NCI-H2081 treated with DMSO at 0.1 percent for 48 hours (cell line): ENCODE measurements at regions not wholly inside any gene's neighbourhood (a gene's known extent, or its start where the extent isn't known, plus 50 kb on each side); places are given as distances from the start of the nearest gene placed in this dataset.
A peak's percentile ranks its signal among the peaks of the same experiment; 100 is the strongest.
"Not testable (repeated sequence)": the region's sequence is repeated elsewhere in the genome, so short reads cannot be mapped to it uniquely, and the experiment has no call there.

Experiments
- DNase-seq: peaks from one replicate; lab custom pipeline; 2025; lab: John Stamatoyannopoulos, UW

GRCh38 chr3:74053970-74054516 is 429.3 kb upstream of the PDZRN3 start:
- no peak for DNase-seq

- no peak for DNase-seq
Observed at GRCh38 chr3:74049444-74049843, 424.7 kb upstream of the PDZRN3 start.

- DNase-seq: no peak
Observed at GRCh38 chr3:74048699-74049098, 424.0 kb upstream of the PDZRN3 start.

DNA sequence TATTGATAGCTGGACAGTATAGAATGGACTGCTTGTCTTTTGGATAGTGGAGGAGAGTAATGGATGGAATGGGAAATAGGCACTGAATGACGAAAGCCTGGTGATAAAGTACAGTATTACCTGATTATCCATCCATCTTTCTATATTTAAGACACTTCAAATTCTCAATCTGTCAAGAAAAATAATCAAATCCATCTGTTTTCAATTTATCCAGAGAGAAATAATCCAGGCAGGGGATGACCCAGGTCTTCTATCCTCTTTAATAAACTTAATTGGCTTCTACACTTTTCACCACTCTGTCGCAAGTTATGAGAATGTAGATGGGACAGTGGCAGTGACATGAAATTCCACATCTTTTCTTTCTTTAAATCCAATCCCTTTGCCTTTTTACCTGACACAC is 420.3 kb upstream of the PDZRN3 start:
- DNase-seq: no peak

GRCh38 chr3:74041068-74041675 is 416.4 kb upstream of the PDZRN3 start:
- no peak for DNase-seq

DNA sequence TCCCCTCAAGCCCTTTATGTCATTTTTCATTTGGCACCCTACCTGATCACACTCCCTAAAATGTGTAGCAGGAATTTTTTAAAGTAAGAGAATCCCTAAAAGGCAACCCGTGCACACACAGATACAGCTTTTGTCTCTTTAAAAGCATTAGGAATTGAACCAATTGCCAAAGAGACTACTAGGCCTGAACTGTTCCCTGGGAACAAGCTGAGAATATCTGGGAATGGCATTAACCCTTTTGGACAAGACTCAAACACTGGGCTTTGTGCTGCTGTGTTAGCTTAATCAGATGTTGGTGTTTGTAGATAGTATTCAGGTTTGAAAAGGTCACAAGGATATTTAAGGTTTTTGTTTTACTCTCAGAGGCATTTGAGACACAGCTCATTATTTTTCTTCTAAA is 414.4 kb upstream of the PDZRN3 start:
- no peak for DNase-seq

DNA sequence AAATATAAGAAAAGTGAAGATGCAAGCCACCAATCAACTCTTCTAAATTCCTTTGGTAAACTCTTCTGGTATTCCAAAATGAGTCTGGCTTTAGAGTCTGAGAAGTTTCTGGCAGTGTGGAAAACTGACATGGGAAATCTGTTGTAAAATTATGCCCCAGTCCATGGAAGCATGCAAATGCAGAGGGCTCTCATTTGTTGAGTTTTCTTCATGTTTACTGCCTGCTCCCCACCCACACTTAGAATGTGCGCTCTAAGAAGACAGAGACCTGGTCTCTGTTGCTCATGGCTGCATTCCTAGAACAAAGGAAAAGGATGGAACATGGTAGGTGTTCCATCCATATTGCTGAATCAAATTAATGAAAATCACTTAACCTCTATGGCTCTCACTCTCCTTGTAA is 411.8 kb upstream of the PDZRN3 start:
- DNase-seq: no peak

- no peak for DNase-seq
Observed at GRCh38 chr3:74036102-74036501, 411.4 kb upstream of the PDZRN3 start.

DNA sequence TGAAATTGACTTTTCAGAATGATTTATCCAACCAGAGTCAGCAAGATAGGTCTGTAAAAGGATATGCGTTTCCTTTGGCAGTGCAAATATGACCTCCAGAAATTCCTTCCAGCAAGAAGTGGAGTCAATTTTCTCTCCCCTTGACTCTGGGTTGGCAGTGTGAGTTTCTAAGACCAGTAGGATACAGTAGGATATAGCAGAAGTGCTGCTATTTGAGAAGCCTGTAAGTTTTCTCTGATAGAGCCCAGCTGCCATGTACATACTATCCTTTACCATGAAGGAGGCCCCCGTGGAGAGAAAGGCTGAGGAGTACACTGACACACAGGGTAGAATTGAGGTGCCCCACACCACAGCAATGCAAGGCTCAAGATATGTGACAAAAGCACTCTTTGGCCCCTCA is 409.1 kb upstream of the PDZRN3 start:
- DNase-seq: no peak

DNA sequence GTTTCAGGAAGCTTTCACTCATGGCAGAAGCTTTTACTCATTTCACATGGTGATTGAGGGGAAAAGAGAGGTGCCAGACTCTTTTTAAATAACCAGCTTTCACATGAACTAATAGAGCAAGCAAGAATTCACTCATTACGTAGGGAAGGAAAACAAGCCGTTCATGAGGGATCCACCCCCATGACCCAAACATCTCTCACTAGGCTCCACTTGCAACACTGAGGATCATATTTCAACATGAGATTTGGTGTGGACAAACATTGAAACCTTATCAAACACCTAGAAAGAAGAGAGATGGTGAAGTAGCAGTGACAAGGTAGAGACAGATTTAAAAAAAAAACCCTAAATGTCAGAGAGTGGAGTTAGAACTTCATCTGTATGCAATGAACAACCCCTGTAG is 408.6 kb upstream of the PDZRN3 start:
- DNase-seq: no peak

- DNase-seq: no peak
Observed at GRCh38 chr3:74027121-74027520, 402.4 kb upstream of the PDZRN3 start.

DNA sequence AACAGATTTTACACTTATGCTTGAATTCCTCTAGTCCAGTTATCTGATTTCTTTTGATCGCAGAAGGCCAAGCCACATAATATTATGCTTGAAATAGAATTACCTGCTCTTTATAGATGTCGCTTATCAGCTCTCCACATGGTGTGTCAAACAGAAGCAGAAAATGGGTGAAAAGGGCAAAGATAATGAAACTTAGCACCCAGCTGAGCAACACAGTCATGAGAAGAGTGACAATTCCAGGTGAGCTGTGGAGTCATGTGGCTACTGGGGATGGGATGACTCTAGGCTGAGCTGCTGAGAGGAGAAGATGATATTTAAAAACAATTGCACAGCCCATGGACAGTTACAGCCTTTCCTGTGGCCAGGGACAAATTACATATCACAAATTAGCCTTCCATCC is 398.7 kb upstream of the PDZRN3 start:
- DNase-seq: no peak

GRCh38 chr3:74021449-74021848 is 396.7 kb upstream of the PDZRN3 start:
- no peak for DNase-seq

DNA sequence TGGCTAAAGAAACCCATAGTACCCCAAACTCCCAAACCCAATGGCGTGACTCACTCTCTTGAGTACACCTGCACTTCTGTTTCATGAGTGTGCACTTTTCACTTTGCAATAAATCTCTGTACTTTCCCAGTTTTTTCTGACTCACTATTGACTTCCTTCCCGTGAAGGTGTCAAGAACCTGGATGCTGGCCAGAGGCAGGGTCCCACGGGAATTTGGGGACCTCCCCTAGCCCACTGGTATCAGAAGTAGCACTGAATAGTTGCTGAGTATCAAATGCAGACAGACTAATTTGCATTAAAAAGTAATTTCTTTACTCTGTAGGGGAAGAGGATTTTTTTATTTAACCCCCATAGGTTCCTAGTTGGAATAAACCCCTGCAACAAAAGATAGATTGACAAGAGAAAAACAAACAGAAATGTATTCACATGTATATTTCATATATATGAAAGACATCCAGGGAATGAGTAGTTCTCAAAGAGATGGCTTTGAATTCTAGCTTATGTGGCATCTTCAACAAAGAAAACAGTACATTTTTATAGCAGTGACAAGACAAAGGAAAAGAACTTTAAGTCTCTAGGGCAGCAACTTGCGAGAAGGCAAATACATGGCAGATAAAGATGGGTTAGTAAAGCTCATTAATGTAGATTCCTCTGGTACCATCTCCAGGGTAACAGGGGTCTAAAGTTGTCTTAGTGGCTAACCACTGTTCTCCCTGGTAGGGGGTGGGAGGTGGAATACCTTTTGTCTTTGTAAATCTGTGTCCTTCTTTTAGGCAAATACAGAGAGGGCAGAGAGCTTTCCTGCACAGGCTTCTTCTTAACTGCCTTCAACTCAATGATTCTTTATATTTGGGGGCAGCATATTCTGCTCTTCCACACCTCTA is 385.5 kb upstream of the PDZRN3 start:
- DNase-seq: no peak

DNA sequence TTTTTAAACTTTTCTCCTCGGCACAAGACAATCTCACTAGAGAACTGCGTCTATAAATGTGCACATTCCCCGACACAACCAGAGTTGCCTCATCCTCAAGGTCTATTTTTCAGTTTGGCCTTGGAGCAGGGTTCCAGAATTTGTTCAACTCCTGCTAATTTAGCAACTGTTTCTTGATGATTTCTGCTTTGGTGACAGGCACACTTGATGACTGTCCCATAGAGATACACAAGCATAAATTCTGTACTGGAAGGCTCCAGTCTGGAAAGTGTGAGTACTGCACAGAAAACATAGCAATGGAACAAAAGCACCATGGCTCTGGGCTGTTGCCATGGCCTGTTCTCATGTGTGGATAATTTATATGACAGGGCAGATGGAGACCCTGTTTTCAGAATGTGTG is 379.6 kb upstream of the PDZRN3 start:
- no peak for DNase-seq

- DNase-seq: no peak
Observed at GRCh38 chr3:74003734-74004133, 379.0 kb upstream of the PDZRN3 start.

DNA sequence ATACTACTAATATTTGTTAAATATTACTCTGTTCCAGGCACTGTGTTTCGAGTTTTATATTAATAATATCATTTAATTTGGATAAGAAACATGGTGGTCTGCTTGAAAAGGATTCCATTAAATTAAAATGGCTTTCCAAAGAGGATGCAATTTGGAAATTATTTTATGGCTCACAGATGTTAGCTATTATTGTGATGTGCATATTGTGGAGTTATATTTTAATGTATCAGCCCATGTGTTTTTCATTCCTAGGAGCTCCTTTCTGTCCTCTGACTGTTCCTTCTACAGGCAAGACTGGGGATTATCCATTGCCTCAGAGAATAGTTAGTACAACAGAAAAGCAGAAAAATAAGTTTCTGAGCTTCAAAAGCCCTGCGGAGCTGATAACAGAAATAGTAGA is 376.7 kb upstream of the PDZRN3 start:
- no peak for DNase-seq

DNA sequence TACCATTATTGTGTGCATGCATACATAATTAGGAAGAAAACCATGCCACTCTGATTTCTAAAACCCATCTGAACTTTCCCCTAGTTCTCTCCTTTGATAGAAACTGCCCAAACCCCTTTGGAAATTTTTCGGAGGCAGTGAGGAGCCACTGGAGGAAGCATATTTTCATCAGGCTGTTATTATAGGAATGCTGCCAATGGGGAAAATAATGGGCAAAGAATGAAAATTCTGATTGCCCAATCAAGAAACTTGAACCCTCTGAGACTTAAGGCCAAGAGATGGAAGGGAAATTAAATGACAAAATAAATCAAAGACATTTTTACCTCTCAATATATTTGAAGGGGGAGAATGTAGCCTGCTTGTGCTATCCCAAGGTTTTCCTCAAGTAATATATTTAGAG is 376.0 kb upstream of the PDZRN3 start:
- DNase-seq: no peak

GRCh38 chr3:73999501-73999900 is 374.8 kb upstream of the PDZRN3 start:
- no peak for DNase-seq

- not testable (repeated sequence) for DNase-seq
Observed at GRCh38 chr3:73990691-73991090, 365.9 kb upstream of the PDZRN3 start.

GRCh38 chr3:73966733-73967132 is 342.0 kb upstream of the PDZRN3 start:
- DNase-seq: no peak

GRCh38 chr3:73964818-73965217 is 340.1 kb upstream of the PDZRN3 start:
- no peak for DNase-seq

DNA sequence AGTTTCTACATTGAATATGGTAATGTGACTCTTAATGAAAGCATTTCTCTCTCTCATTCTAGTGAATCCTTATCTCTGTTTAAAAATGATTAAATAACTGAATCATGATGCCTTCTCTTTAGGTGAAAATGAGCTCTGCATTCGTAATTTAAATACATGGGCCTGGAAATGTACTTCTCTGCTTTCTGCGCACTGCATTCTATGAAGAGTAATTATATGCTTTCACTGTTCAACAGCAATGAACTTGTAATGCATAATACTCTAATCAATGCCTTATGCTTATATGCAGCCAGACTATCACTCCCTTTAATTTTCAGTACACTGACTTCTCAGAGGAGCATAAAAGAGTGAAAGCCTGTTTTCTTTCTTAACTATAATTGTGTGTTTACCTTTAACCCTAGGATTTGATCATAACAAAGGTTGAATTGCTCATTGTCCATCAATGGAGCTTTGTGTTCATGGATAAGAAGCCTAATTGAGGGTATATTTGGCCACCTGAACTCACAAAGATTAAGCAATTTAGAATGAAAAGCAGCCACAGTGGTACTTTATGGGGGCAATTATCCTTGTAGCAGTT is 330.8 kb upstream of the PDZRN3 start:
- peak; percentile 95 for DNase-seq
